ENCODE measurements at regions not wholly inside any gene's neighbourhood (a gene's known extent, or its start where the extent isn't known, plus 50 kb on each side); places are given as distances from the start of the nearest gene placed in this dataset.

- H3K4me1 ChIP-seq (ENCODE audit: insufficient read depth, low read length) = peaks cover 22% of the 10 kb centered on the region
- 98% methylated on average over 4 of the region's 5 CpGs for WGBS
- no peak overlapping the region for H3K9ac ChIP-seq (ENCODE audit: low read depth, low read length)
These were observed 707.8 kb upstream of the LMCD1 start for GRCh38 chr3:7793786-7794185.

GRCh38 chr3:7798276-7798675, 703.3 kb upstream of the LMCD1 start:
- Histone ChIP-seq H3K36me3 (ENCODE audit: insufficient read depth, low read length) (no peaks in the 10 kb centered on the region), H3K4me1 (ENCODE audit: insufficient read depth, low read length) (peaks cover 5% of the 10 kb centered on the region; the same call in 1 of the 2 replicates), H3K4me3 (ENCODE audit: low read length) (no peak overlapping the region), H3K27me3 (ENCODE audit: insufficient read depth, low read length) (no peaks in the 10 kb centered on the region), H3K9me3 (ENCODE audit: insufficient read depth, low read depth, low read length) (no peaks in the 10 kb centered on the region), H3K27ac (ENCODE audit: low read depth, low read length) (no peak overlapping the region), H3K9ac (ENCODE audit: low read depth, low read length) (no peak overlapping the region)
- 100% methylated on average over 4 of the region's 4 CpGs for WGBS

More at GRCh38 chr3:7793786-7794185, 707.8 kb upstream of the LMCD1 start:
- H3K4me3 ChIP-seq (ENCODE audit: low read length) = no peak overlapping the region
- no peak overlapping the region for H3K27ac ChIP-seq (ENCODE audit: low read depth, low read length)
- no peaks in the 10 kb centered on the region for H3K27me3 ChIP-seq (ENCODE audit: insufficient read depth, low read length)
- H3K36me3 ChIP-seq (ENCODE audit: insufficient read depth, low read length) = no peaks in the 10 kb centered on the region
- H3K9me3 ChIP-seq (ENCODE audit: insufficient read depth, low read depth, low read length) = no peaks in the 10 kb centered on the region

GRCh38 chr3:7800006-7800780, 701.4 kb upstream of the LMCD1 start:
- Histone ChIP-seq H3K36me3 (ENCODE audit: insufficient read depth, low read length) (no peaks in the 10 kb centered on the region), H3K9ac (ENCODE audit: low read depth, low read length) (no peak overlapping the region), H3K27me3 (ENCODE audit: insufficient read depth, low read length) (no peaks in the 10 kb centered on the region), H3K9me3 (ENCODE audit: insufficient read depth, low read depth, low read length) (no peaks in the 10 kb centered on the region), H3K27ac (ENCODE audit: low read depth, low read length) (no peak overlapping the region), H3K4me3 (ENCODE audit: low read length) (no peak overlapping the region), H3K4me1 (ENCODE audit: insufficient read depth, low read length) (peaks cover 5% of the 10 kb centered on the region; the same call in 1 of the 2 replicates)
- WGBS = 84% methylated on average over 4 of the region's 4 CpGs

GRCh38 chr3:7812490-7812889, 689.1 kb upstream of the LMCD1 start:
- Histone ChIP-seq H3K27ac (ENCODE audit: low read depth, low read length) (no peak overlapping the region), H3K27me3 (ENCODE audit: insufficient read depth, low read length) (no peaks in the 10 kb centered on the region), H3K9me3 (ENCODE audit: insufficient read depth, low read depth, low read length) (peaks cover 2% of the 10 kb centered on the region; the same call in 1 of the 2 replicates), H3K36me3 (ENCODE audit: insufficient read depth, low read length) (no peaks in the 10 kb centered on the region), H3K4me3 (ENCODE audit: low read length) (no peak overlapping the region), H3K4me1 (ENCODE audit: insufficient read depth, low read length) (0 out of 2 replicates have a peak, but pooled peaks cover 5% of the 10 kb centered on the region), H3K9ac (ENCODE audit: low read depth, low read length) (no peak overlapping the region)
- 94% methylated on average over 3 of the region's 3 CpGs for whole genome bisulfite sequencing

GRCh38 chr3:7813365-7813764, 688.3 kb upstream of the LMCD1 start:
- 68% methylated on average over 1 of the region's 1 CpG for WGBS
- no peak overlapping the region for H3K27ac ChIP-seq (ENCODE audit: low read depth, low read length)
- H3K4me3 ChIP-seq (ENCODE audit: low read length) = no peak overlapping the region
- 0 out of 2 replicates have a peak, but pooled peaks cover 5% of the 10 kb centered on the region for H3K4me1 ChIP-seq (ENCODE audit: insufficient read depth, low read length)
- H3K9ac ChIP-seq (ENCODE audit: low read depth, low read length) = no peak overlapping the region
- no peaks in the 10 kb centered on the region for H3K36me3 ChIP-seq (ENCODE audit: insufficient read depth, low read length)
- H3K27me3 ChIP-seq (ENCODE audit: insufficient read depth, low read length) = no peaks in the 10 kb centered on the region
- peaks cover 2% of the 10 kb centered on the region; the same call in 1 of the 2 replicates for H3K9me3 ChIP-seq (ENCODE audit: insufficient read depth, low read depth, low read length)

GRCh38 chr3:7817239-7817638, 684.4 kb upstream of the LMCD1 start:
- Histone ChIP-seq H3K27ac (ENCODE audit: low read depth, low read length) (no peak overlapping the region), H3K9ac (ENCODE audit: low read depth, low read length) (no peak overlapping the region)
- 85% methylated on average over 3 of the region's 3 CpGs for WGBS

GRCh38 chr3:7820969-7821368, 680.7 kb upstream of the LMCD1 start:
- H3K4me3 ChIP-seq (ENCODE audit: low read length) = no peak overlapping the region
- H3K9ac ChIP-seq (ENCODE audit: low read depth, low read length) = no peak overlapping the region
- H3K27me3 ChIP-seq (ENCODE audit: insufficient read depth, low read length) = no peaks in the 10 kb centered on the region
- 96% methylated on average over 2 of the region's 2 CpGs for WGBS
- no peaks in the 10 kb centered on the region for H3K36me3 ChIP-seq (ENCODE audit: insufficient read depth, low read length)
- peaks cover 36% of the 10 kb centered on the region for H3K9me3 ChIP-seq (ENCODE audit: insufficient read depth, low read depth, low read length)
- H3K27ac ChIP-seq (ENCODE audit: low read depth, low read length) = no peak overlapping the region
- no peaks in the 10 kb centered on the region for H3K4me1 ChIP-seq (ENCODE audit: insufficient read depth, low read length)

More at GRCh38 chr3:7817239-7817638, 684.4 kb upstream of the LMCD1 start:
- H3K9me3 ChIP-seq (ENCODE audit: insufficient read depth, low read depth, low read length) = peaks cover 12% of the 10 kb centered on the region; the same call in 1 of the 2 replicates
- no peak overlapping the region for H3K4me3 ChIP-seq (ENCODE audit: low read length)
- H3K36me3 ChIP-seq (ENCODE audit: insufficient read depth, low read length) = no peaks in the 10 kb centered on the region
- no peaks in the 10 kb centered on the region for H3K27me3 ChIP-seq (ENCODE audit: insufficient read depth, low read length)
- H3K4me1 ChIP-seq (ENCODE audit: insufficient read depth, low read length) = 0 out of 2 replicates have a peak, but pooled peaks cover 5% of the 10 kb centered on the region

GRCh38 chr3:7821858-7822257, 679.8 kb upstream of the LMCD1 start:
- Histone ChIP-seq H3K9ac (ENCODE audit: low read depth, low read length) (no peak overlapping the region), H3K27ac (ENCODE audit: low read depth, low read length) (no peak overlapping the region), H3K36me3 (ENCODE audit: insufficient read depth, low read length) (no peaks in the 10 kb centered on the region), H3K27me3 (ENCODE audit: insufficient read depth, low read length) (no peaks in the 10 kb centered on the region), H3K4me3 (ENCODE audit: low read length) (no peak overlapping the region), H3K9me3 (ENCODE audit: insufficient read depth, low read depth, low read length) (peaks cover 36% of the 10 kb centered on the region), H3K4me1 (ENCODE audit: insufficient read depth, low read length) (no peaks in the 10 kb centered on the region)
- WGBS = no CpG with 5 or more reads among the region's 1 CpG

GRCh38 chr3:7841451-7841850, 660.2 kb upstream of the LMCD1 start:
- no peak overlapping the region for H3K9ac ChIP-seq (ENCODE audit: low read depth, low read length)
- WGBS = 86% methylated on average over 1 of the region's 1 CpG
- H3K9me3 ChIP-seq (ENCODE audit: insufficient read depth, low read depth, low read length) = no peaks in the 10 kb centered on the region
- H3K4me1 ChIP-seq (ENCODE audit: insufficient read depth, low read length) = no peaks in the 10 kb centered on the region
- H3K27me3 ChIP-seq (ENCODE audit: insufficient read depth, low read length) = no peaks in the 10 kb centered on the region
- H3K27ac ChIP-seq (ENCODE audit: low read depth, low read length) = no peak overlapping the region
- no peaks in the 10 kb centered on the region for H3K36me3 ChIP-seq (ENCODE audit: insufficient read depth, low read length)
- H3K4me3 ChIP-seq (ENCODE audit: low read length) = no peak overlapping the region

GRCh38 chr3:7843441-7843840, 658.2 kb upstream of the LMCD1 start:
- Histone ChIP-seq H3K9me3 (ENCODE audit: insufficient read depth, low read depth, low read length) (no peaks in the 10 kb centered on the region), H3K27ac (ENCODE audit: low read depth, low read length) (no peak overlapping the region), H3K4me1 (ENCODE audit: insufficient read depth, low read length) (0 out of 2 replicates have a peak, but pooled peaks cover 6% of the 10 kb centered on the region), H3K9ac (ENCODE audit: low read depth, low read length) (no peak overlapping the region), H3K27me3 (ENCODE audit: insufficient read depth, low read length) (no peaks in the 10 kb centered on the region), H3K4me3 (ENCODE audit: low read length) (no peak overlapping the region), H3K36me3 (ENCODE audit: insufficient read depth, low read length) (no peaks in the 10 kb centered on the region)
- no CpG with 5 or more reads among the region's 1 CpG for WGBS

GRCh38 chr3:7847021-7847420, 654.6 kb upstream of the LMCD1 start:
- Histone ChIP-seq H3K27me3 (ENCODE audit: insufficient read depth, low read length) (no peaks in the 10 kb centered on the region), H3K27ac (ENCODE audit: low read depth, low read length) (no peak overlapping the region), H3K4me3 (ENCODE audit: low read length) (no peak overlapping the region), H3K9ac (ENCODE audit: low read depth, low read length) (no peak overlapping the region), H3K36me3 (ENCODE audit: insufficient read depth, low read length) (no peaks in the 10 kb centered on the region), H3K4me1 (ENCODE audit: insufficient read depth, low read length) (0 out of 2 replicates have a peak, but pooled peaks cover 6% of the 10 kb centered on the region), H3K9me3 (ENCODE audit: insufficient read depth, low read depth, low read length) (no peaks in the 10 kb centered on the region)
- WGBS = 84% methylated on average over 2 of the region's 2 CpGs

Measured in HUES64 (cell line).